ENCODE measurements at regions not wholly inside any gene's neighbourhood (a gene's known extent, or its start where the extent isn't known, plus 50 kb on each side); places are given as distances from the start of the nearest gene placed in this dataset.
"Not testable (repeated sequence)": the region's sequence is repeated elsewhere in the genome, so short reads cannot be mapped to it uniquely, and the experiment has no call there.

GRCh38 chr16:35102780-35103403 lies 1643.5 kb downstream of the TP53TG3F start:
- no peak for DNase-seq

GRCh38 chr16:35111772-35112171 lies 1652.4 kb downstream of the TP53TG3F start:
- not testable (repeated sequence) for DNase-seq

DNA sequence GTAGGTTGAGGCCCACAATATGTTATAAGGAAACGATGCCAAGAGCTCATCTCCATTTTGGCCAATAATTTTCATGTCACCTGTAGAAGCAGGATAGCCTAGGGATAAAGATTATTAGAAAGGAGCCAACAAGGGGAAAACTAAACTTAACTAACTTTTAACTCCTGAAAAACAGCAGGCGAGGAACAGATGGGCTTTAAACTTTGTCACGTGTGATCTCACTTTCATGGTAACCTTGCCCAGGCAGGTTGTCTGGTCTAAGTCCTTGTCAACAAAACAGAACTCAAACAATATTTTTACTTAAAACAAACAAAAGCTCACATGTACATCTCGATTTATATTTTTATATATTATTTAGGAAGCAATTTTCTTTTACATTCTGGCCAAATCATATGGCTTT lies 1672.0 kb downstream of the TP53TG3F start:
- no peak for DNase-seq

DNA sequence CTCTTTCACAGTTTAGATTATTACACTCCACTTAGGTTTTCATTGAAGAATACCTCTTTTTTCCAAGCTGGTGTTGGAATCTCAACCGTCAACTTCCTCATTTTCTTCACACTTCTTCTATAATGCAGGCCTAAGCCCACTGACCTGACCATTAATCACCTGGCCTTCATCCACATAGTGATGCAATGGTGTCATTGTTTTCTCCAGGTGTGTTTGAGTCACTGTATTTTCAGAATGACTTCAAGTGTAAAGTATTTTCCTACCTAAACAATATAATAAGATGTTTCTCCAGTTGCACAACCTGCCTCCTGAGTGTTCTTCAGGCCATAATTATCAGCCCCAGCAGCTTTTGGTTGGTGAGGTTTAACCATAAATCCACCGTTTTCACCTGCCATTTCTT lies 1675.1 kb downstream of the TP53TG3F start:
- no peak for DNase-seq

DNA sequence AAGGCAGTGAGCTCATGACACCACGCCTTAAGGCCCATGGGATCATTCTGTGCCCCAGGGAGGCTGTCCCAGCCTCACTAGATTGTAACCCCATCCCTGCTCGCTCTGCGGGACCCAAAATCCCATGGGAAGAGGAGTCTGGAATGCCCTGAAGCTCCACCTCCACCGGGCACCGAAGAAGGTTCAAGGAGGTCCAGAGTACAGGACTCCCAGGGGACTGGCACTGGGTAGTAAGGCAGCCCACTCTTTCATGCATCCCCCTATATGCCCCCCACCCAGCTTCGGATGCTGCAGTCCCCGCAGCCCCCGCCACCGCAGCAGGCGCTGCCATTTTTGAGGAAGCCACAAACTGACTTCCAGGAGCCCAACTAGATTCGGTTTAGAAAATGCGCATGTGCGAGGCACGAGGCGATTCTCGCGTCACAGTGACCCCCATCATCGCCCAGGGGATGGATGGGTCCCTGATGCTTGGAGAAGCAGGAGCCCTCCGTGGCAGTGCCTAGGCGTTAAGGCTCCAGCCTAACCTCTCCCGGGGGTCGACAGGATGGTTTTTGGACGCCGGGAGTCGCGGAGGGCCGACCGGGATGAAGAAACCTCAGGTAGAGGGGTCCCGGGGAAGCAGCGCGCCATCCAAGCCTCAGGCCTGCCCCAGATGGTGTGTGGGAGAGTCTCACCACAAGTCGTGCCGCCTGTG lies 1681.0 kb downstream of the TP53TG3F start:
- no peak for DNase-seq

DNA sequence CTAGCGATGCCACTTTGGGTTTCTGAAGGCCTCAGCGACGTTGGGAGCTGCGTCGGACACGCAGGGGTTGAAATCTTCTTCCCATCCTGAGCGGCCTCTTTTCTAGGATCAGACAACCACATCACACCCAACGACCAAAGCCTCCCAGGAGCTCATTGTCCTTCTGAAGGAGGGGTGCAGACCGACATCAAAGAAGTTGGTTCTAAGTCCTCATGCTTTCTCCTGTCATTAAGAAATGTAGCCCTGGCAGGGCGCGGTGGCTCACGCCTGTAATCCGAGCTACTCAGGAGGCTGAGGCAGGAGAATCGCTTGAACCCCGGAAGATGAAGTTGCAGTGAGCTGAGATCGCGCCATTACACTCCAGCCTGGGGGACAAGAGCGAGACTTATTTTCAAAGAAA lies 1681.9 kb downstream of the TP53TG3F start:
- no peak for DNase-seq

DNA sequence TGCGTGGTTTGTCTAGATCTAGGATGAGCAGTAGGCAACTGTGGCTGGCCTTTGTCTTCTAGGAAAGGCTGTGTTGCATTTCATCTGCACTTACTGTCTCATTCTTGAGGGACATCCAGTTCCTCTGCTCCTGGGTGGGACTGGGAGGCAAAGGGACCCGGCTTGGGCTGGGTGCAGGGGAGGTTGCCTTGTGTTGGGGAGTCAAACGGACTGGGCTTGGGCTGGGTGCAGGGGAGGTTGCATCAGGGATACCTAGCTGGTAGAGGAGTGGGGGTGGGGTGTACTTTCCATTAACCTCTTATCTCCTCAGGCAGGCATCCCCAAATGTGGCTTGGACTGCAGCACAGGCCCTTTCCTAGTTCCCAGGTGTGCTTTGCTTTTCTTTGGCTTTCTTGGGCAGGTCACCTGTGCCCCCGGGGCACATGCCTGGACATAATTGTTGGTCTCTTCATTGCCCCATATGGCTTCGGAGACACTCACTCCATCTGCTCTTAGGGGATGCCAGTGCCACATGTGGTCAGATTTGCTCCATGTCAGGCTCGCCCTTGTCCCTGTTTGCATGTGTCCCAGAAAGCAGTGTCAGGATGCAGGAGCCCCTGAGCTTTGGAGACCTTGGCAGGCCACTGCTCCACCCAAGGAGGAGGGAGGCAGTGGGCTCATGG lies 1682.9 kb downstream of the TP53TG3F start:
- DNase-seq, result no peak

DNA sequence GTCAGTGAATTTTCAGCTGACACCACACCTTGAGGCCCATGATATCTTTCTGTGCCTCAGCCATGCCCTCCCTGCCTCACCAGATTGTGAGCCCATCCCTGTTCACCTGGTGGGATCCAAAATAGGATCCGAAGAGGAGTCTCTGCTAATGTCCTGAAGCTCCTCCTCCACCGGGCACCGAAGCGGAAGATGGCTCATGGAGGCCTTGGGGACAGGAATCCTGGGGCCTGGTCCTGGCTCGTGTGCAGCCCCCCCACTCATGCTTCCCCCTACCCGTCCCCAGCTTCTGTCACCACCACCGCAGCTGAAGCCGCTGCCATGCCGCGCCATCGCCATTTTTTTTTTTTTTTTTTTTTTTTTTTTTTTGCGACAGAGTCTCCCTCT lies 1683.4 kb downstream of the TP53TG3F start:
- DNase-seq, result no peak

DNA sequence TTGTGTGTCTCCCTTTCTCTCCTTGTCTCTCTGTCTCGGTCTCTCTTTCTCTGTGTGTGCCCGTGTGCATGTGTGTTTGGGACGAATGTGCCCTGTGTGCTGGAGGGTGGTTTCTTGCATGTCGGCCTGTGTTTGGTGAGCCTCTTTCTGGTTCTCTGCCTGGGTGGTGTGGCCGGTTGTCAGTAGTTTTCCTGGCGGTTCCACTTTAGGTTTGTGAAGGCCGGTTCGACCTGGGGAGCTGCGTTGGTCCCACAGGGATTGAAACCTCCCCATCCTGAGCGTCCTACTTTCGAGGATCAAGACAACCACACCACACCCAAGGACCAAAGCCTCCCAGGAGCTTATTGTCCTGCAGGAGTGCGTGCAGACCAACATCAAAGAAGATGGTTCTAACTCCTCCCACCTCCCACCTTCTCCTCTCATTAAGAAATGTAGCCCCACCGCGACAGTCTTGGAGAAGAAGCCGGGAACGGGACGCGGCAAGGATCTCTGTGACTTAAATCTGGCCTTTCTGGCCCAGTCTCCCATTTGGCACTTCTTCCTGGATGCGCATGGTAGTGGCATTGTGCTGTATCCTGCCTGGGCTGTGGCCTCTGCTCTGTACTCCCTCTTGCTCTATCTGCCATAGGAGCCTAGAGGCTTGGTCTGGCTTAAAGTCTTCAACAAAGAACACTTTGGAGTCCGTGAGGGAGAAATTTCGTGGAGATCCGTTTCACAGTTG lies 1685.0 kb downstream of the TP53TG3F start:
- DNase-seq, result no peak

- no peak for DNase-seq
Observed at GRCh38 chr16:35146031-35146710, 1686.8 kb downstream of the TP53TG3F start.

GRCh38 chr16:35146723-35147458 lies 1687.5 kb downstream of the TP53TG3F start:
- DNase-seq, result no peak

DNA sequence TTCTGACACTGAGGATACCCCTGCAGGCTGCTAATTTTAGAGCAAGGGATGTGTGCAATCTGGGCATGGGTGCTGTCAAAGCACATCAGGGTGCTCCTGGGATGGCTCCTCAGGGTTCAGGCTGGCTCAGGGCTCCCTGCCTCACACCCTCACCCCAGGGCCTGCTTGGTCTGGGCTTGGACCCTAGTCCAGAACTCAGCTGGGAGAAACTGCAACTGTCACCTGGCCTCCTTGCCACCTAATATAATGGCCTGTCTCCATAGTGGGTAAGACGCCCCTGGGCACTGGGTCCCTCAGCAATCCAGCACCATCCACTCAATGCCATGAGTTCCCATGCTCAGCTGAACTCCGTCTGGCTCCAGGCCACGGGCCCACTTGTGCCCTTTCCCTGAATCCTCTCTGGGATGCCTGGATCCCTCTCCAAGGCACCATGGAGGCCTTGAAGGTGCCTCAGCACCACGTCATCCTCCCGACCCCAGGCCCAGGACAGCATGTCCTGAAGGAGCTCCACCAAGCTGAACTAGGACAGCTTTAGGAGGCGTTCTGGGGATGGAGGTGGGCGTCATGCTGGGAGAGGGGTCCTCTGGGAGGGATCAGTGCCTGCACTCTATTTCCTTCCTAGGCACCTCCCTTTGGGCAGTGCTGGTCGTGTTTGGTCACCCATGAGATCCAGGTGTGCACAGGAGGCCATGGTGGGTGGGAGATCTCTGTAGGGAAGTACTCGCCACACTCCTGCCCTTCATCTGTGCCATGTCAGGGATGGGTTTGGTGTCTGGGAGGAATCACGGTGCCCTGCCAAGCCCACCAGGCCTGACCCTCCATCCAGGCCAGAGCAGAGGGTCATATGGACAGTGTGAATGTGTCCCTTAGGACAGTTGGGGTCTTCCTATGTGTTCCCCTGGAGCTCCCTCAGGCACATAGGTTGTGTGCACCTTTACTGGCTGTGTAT lies 1688.4 kb downstream of the TP53TG3F start:
- DNase-seq, result no peak

GRCh38 chr16:35148748-35149147 lies 1689.3 kb downstream of the TP53TG3F start:
- DNase-seq, result no peak

DNA sequence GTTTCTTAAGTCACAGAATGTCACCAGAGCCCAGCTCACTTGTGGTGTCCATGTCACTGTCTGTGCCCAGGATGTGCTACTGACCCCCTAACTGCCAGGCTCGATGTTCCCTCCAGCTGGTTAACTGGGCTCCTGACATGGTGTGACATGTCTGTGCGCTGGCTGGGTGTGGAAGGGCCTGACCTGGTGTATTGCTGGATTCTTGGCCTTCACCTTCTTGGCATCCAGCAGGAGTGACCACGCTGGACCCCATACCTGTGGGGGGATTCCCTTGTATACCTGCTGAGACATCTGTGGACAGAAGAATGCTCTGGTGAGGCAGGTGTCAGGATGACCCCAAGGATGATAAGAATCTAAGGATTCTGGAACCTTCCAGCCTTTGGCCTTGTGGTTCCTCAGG lies 1690.1 kb downstream of the TP53TG3F start:
- DNase-seq, result no peak

- DNase-seq, result no peak
Observed at GRCh38 chr16:35150805-35151312, 1691.4 kb downstream of the TP53TG3F start.

DNA sequence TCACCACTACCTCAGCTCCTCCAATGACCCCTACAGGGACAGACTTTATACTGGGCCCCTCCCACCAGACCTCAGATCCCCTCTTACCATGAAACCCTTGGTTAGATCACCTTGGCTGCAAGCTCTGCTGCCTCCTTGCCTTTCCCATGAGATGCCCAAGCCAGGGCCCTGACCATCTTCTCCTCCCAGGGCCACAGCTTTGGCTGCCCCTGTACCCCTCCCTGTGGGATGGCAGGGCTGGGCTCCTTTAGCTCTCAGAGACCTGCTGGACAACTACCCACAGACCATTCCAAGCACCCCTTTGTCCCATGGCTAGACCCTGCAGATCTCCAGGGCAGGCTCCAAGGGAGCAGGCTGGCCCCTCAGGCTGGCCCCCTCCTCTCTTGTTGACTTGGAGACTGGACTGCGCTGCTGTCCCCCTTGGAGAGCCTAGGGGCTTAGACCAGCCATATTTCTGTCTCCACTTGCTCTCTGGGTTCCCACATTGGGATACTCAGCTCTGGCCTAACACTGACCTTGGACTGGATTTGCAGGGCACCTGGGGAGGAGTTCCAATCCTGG lies 1692.7 kb downstream of the TP53TG3F start:
- DNase-seq, result no peak

DNA sequence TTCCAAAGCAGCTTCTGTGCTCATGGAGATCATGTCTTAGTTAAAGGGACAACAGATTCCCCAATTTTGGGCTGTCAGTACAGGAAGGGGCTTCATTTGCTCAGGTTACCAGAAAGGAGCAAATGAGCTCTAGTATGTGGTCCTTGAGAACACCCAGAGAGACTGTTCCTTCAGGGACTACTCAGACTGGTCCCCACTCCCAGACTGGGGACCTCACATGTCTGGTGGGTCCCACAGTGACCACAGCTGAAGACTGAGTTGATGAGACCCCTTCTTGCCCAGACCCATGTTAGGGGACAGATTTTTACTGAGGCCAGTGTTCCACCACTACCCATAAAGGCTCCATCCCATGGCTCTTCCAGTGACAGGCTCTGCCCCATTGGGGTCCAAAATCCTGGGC lies 1695.2 kb downstream of the TP53TG3F start:
- DNase-seq, result no peak

DNA sequence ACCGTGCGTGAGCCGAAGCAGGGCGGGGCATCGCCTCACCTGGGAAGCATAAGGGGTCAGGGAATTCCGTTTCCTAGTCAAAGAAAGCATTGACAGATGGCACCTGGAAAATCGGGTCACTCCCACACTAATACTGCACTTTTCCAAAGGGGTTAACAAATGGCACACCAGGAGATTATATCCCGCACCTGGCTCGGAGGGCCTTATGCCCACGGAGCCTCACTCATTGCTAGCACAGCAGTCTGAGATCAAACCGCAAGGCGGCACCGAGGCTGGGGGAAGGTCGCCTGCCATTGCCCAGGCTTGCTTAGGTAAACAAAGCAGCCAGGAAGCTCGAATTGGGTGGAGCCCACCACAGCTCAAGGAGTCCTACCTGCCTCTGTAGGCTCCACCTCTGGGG lies 1698.1 kb downstream of the TP53TG3F start:
- not testable (repeated sequence) for DNase-seq

DNA sequence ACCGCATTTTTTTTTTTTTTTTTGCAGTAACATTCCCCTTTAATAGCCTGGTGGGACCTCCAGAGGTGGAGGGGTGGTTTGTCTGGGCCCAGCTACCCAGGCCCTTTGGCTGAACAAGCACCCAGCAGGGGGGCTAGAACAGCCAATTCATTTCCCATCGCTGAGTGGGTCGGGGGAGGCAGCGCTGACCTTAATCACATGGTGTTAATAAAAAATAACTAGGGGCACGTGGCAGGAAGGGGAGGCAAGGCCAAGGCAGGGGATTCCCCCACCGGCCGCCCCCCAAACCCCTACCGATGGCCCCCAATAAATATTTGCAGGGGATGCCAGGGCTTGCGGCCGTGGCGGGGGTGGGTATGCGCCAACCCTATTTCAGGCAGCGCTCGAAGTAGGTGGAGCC lies 1709.9 kb downstream of the TP53TG3F start:
- not testable (repeated sequence) for DNase-seq

- not testable (repeated sequence) for DNase-seq
Observed at GRCh38 chr16:35170061-35170460, 1710.6 kb downstream of the TP53TG3F start.

GRCh38 chr16:35170610-35171009 lies 1711.2 kb downstream of the TP53TG3F start:
- no peak for DNase-seq
